T47D (cell line): ENCODE measurements at regions not wholly inside any gene's neighbourhood (a gene's known extent, or its start where the extent isn't known, plus 50 kb on each side); places are given as distances from the start of the nearest gene placed in this dataset.

Source experiments
- DNase-seq, 2 experiments: peaks; one replicate each; pipeline versions ENCODE4 v3.0.0 to v3.0.0-alpha.2; 2011 to 2012; ENCODE audit warnings: low read depth in 1 of 2, low spot score in 1 of 2
- JUND ChIP-seq: IDR thresholded peaks from 2 replicates; pipeline ENCODE4 v1.6.1; 2012; ENCODE audit warnings: low read depth
- in situ Hi-C: cut with HindIII; loops from 2 replicates; pipeline ENCODE4 v1.10.0; 2016; ENCODE audit warnings: low sequenced_read_pairs, low pct_unique_long_range_greater_than_20kb

DNA sequence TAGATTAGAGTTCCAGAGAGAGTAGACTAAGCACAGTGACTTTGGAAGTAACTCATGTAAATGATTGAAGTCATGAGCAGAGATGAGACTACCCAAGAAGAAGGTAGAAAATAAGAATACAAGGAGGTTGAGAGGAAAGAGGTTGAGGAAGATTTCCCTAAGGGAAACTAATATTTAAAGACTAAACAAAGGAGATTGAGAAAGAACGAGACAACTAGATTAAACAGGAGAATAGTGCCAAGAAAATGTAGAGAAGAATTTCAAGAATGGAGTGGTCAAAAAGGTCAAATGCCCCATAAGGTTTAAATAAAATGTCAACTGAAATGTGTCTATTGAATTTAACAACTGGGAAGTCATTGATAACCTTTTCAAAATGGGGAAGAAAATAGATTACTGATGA, 59.0 kb downstream of the RPS29 start:
- peak in 1 of 2 experiments; percentile 42 for DNase-seq
- in situ Hi-C loops: no loop called here
- TF ChIP-seq JUND: no peak

DNA sequence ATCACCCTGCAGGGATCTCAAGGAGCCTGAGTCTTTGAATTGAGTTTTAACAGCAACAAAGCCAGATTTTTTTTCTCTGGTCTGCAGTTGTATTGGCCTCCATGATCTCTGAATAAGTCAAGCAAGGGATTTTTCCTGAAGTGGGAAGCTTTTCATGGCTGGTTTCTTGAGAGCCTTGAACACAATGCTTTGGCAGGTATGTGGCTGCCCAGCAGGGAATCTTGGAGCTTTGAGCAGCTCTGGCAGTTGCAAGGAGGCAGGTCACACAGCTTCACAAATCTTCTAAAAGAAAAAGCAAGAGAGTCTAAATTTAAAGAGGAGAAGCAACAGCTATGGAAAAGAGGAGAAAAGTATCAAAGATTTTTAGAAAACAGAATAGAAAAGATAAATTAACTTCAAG, 60.1 kb downstream of the RPS29 start:
- no peak for DNase-seq
- no peak for TF ChIP-seq JUND
- in situ Hi-C loops: no loop called here

DNA sequence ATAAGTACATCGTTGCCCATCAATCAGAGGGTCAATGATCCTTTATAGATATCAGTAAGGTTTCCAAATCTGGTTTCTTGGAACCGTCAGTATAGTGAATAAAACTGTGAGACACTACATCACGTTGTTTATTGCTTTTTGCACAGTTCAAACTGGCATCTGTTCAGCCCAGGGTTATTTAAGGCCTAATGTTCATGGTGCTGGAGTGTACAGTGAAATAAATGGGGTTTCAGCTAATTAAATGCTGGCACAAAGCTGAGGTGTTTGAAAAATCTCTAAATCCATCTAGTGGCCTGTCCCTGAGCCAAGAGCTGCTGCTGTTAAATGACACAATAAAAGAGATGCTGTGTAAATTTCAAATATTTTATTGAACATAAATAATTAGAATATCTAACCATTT, 69.9 kb downstream of the RPS29 start:
- no peak for DNase-seq
- in situ Hi-C loops: no loop called here
- TF ChIP-seq JUND: no peak

DNA sequence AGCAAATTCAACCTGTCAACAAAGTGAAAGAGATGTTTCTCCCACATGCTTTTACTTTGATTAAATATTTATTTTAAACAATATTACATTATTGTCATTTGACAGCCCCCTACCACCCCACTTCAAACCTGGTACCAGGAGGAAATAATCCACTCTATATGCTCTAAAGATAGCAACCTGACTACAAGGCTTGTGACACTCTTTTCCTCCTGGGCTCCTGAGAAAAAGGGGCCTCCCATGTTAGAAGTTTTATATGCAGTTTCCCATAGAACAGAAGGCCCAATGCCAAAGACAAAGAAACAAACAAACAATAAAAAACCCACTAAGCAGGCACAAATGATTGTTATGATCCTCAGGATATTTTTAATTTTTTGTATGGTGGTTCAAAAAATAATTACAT, 73.6 kb downstream of the RPS29 start:
- DNase-seq: no peak
- no peak for TF ChIP-seq JUND

DNA sequence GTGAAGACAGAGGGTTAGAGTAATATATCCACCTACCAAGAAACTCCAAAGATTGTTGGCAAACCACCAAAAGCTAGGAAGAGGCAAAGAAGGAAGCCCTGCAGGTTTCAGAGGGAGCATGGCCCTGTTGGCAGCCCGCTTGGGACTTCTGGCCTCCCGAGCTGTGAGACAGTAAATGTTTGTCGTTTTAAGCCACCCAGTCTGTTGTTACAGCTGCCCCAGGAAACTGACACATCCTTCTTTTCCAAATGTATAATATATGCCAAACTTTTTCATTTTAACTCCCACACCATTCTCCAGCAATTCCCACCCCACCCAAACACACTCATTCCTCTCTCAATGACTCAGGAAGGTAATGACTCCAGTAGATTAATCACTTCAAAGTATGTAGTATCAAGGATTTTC, 74.0 kb downstream of the RPS29 start:
- peak in 1 of 2 experiments; percentile 46 for DNase-seq
- in situ Hi-C loops: no loop called here
- no peak for TF ChIP-seq JUND

More for the DNA sequence above, 73.6 kb downstream of the RPS29 start:
- in situ Hi-C loops: no loop called here

DNA sequence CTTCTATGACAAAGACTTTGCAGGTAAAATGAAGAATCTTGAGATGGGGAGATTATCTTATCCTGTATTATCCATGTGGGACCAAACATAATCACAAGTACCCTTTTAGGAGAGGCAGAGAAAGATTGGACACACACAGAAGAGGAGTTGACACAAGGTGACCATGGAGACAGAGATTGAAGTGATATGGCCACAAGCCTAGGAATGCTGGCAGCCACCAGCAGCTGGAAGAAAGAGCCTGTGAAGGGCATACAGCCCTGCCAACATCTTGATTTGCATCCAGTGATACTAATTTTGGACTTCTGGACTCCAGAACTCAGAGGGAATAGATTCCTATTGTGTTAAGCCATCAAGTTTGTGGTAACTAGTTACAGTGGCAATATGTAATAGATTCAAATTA, 78.1 kb downstream of the RPS29 start:
- DNase-seq: peak; percentile 17 to 78
- TF ChIP-seq JUND: peak; percentile 52; the same call in 1 of the 2 replicates
- in situ Hi-C loops: no loop called here

DNA sequence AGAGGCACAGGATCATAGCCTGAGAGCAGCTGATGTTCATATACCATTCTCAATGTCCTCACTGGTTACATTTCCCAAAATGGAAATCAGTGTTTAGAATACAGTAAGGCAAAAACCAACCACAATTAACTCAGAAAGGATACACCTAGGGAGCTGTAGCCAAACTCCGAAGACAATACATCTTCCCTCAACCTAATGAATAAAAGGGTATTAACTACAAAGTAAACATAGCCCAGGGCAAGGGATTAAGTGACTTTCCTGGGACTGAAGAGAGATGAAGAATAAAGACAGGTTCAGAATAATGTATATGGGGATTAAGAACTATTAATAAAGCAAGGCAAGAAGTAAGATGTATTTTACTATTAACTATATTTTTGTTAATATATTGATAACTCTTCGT, 79.5 kb downstream of the RPS29 start:
- no peak for TF ChIP-seq JUND
- peak in 1 of 2 experiments; percentile 31 for DNase-seq
- in situ Hi-C loops: no loop called here

DNA sequence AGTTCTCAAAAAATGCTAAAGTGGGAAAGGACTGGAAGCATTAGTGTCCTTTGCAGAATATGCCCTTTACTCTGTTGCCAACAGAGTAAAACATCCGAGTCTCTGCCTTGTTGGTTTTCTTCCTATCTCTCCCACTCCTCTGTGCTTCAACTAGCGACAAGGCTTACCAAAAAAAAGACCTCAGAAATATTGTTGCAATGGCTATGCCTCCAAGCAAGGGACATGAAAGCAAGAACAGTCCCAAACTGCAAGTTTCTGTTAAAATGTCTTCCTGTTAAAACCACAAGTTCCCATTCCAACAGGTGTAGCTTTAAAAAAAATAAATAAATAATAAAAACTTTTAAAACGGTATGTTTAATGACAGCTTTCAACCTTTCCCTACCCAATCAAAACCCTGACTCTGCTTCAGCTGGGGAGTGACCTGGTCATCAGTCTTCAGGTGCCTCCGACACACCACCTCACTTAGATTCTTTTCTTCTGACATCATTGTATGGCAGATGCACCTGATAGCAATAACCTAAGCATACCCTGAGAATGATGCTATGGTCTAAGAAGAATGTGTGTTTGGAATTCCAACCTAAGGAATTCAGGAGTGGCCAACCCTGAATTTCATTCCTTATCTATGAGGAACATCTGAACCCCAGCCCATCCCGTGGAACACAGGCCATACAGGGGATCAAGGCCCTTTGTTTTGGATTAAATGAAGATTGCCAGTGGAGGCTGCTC, 81.0 kb downstream of the RPS29 start:
- DNase-seq: peak; percentile 28 to 88

DNA sequence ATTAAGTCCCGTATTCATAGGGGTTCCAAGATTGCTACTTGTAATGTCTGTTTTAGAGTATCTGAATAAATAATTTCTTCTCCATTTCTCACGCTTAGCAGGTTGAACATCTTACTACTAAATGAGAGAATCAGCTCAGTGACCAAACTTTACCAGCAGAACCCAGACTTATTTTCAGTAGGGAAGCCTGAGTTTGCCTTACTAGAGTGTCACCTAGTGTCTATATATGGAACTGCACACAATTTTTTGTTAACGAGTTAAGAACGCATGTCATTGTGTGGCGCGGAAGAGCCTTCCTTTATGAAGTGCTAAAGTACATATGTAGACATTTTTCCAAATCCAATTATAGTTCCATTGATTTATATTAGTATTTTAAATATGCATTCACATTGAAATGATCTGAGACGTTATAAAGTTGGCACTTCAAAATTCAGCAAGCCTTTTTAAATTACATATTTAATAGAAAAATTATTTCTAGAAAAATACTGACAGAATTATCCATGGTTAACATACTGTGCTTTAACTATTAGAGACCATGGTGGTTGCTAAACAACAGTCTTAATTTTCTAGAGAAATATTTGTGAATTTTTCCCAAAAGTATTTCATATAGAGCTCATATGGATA, 88.3 kb downstream of the RPS29 start:
- peak; percentile 39 to 91 for DNase-seq
- TF ChIP-seq JUND: no peak
- in situ Hi-C loops: no loop called here

More for the DNA sequence above, 81.0 kb downstream of the RPS29 start:
- in situ Hi-C loops: no loop called here
- peak; percentile 93 for TF ChIP-seq JUND

DNA sequence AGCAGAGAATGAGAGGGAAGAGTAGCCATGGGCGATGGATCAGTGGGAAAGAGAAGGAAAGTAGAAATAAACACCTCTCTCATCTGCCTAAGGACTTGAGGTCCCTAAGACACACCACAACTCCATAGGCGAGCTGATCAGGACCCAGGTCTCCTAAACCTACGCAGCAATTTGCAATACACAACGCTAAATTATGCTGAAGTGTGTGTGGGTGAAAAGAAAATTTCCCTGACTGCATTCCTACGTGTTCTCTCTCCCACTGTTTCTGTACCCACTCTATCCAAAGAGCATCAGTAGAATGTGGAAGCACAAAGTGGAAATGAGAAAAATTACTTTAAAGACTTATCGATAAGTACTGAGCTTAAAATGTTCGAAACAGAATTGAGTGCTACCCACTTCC, 88.9 kb downstream of the RPS29 start:
- DNase-seq: no peak
- in situ Hi-C loops: no loop called here
- no peak for TF ChIP-seq JUND

DNA sequence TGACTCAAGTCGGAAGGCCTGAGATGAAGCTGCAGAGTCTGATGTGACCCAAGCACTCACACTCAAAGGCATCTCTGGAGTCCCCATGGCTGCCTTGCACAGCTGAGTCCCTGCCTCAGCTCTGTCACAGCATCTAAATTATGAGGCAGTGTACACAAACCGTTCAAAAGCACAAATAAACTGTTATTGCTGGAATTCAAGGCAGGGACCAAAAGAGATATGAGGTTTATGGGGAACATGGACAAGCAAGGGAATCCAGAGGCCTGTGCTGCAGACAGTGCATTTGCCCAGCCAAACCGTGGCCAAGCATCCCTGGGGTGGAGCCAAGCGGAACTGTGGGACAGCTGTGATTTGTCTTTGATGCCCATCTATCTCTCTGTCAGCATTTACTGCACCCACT, 91.3 kb downstream of the RPS29 start:
- no peak for DNase-seq
- in situ Hi-C loops: no loop called here
- no peak for TF ChIP-seq JUND

DNA sequence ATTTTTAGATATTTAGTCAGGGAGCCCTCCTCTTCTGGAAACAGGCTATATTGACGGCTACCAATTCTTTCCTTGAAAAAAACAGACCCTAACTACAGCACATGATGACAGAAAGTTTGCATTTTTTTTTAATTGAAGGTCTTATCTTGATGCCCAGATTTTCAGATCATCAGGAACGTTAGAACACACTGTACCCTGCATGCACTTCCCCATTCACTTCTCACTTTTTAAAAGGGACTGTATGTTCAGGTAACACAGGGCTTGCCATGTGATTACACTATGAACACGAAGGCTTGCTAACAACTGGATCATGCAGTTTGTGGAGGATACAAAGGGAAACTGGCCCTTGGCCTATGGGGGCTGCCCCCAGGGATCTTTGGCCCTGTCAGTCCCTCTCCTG, 92.6 kb downstream of the RPS29 start:
- no peak for TF ChIP-seq JUND
- in situ Hi-C loops: no loop called here
- no peak for DNase-seq

DNA sequence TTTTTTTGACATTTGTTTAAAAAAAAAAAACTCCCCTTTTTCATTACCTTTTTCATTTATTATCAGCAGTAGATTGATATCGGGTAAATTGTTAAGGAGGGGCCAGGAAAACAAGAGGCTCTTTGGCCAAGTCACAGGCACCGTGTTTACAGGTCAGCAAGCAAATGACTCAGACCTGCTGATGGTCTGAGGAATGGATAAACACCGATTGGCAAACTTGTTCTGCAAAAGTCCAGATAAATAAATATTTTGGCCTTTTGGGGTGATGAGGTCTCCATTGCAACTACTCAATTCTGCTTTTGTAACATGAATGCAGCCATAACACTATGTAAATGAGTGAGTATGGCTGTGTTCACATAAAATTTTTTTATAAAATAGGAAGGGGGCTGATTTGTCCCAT, 94.0 kb downstream of the RPS29 start:
- in situ Hi-C loops: no loop called here
- no peak for TF ChIP-seq JUND
- no peak for DNase-seq

DNA sequence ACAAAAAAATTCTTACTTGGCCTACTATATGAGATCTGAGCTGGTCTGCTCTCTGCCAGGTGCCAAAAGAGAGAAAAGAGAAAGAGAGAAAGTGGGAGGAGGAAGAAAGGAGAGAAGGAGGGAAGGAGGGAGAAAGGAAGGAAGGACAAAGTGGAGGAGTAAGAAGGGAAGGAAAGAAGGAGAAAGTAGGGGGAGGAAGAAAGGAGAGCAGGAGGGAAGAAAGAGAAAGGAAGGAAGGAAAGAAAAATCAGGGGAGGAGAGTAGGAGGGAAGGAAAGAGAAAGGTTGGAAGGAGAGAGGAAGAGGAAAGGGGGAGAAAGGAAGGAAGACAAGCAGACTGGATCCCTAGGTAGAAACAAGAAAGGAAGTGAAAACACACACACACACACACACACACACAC, 96.8 kb downstream of the RPS29 start:
- no peak for TF ChIP-seq JUND
- DNase-seq: no peak
- in situ Hi-C loops: no loop called here
